SK-N-SH treated with all-trans-retinoic acid at 6 μM for 48 hours (cell line): ENCODE measurements at regions not wholly inside any gene's neighbourhood (a gene's known extent, or its start where the extent isn't known, plus 50 kb on each side); places are given as distances from the start of the nearest gene placed in this dataset.

Experiments
- ATAC-seq: fragments of 200-7000 bp; cut with Tn5 transposase; 3 replicates; pipeline ENCODE4 v1.9.1; 2020; ENCODE audit warnings: mild to moderate bottlenecking, moderate library complexity
- ARNTL ChIP-seq: fragments of 450-650 bp; formaldehyde crosslinking; IDR thresholded peaks from 2 replicates; pipeline ENCODE4 v1.5.0; 2020; ENCODE audit warnings: low read depth, mild to moderate bottlenecking, moderate library complexity, borderline replicate concordance
- BACH2 ChIP-seq: fragments of 250-450 bp; sonication (Bioruptor Pico); IDR thresholded peaks from 2 replicates; pipeline ENCODE4 v1.9.0; 2021; ENCODE audit warnings: mild to moderate bottlenecking, borderline replicate concordance
- CSDC2 ChIP-seq: fragments of 250-450 bp; sonication (Bioruptor Pico); IDR thresholded peaks from 2 replicates; pipeline ENCODE4 v1.5.0; 2020; ENCODE audit warnings: mild to moderate bottlenecking, moderate library complexity
- ESRRG ChIP-seq: fragments of 250-450 bp; sonication (Bioruptor Pico); IDR thresholded peaks from 2 replicates; pipeline ENCODE4 v1.6.1; 2021; ENCODE audit warnings: mild to moderate bottlenecking
- GLIS3 ChIP-seq: fragments of 250-450 bp; sonication (Bioruptor Pico); IDR thresholded peaks from 2 replicates; pipeline ENCODE4 v1.5.0; 2020; ENCODE audit warnings: mild to moderate bottlenecking, moderate library complexity
- ISL1 ChIP-seq: fragments of 250-450 bp; sonication (Bioruptor Pico); IDR thresholded peaks from 2 replicates; pipeline ENCODE4 v2.1.2; 2022; ENCODE audit warnings: mild to moderate bottlenecking, moderate library complexity
- OSR1 ChIP-seq: fragments of 250-450 bp; sonication (Bioruptor Pico); IDR thresholded peaks from 2 replicates; pipeline ENCODE4 v1.8.0; 2022; ENCODE audit warnings: moderate library complexity, mild to moderate bottlenecking, inconsistent platforms
- PPARA ChIP-seq: fragments of 250-450 bp; sonication (Bioruptor Pico); IDR thresholded peaks from 2 replicates; pipeline ENCODE4 v1.5.0; 2020; ENCODE audit warnings: mild to moderate bottlenecking, borderline replicate concordance
- RARB ChIP-seq: fragments of 250-450 bp; sonication (Bioruptor Pico); IDR thresholded peaks from 2 replicates; pipeline ENCODE4 v1.8.0; 2021; ENCODE audit warnings: mild to moderate bottlenecking, moderate library complexity
- SNAI2 ChIP-seq: fragments of 250-450 bp; sonication (Bioruptor Pico); IDR thresholded peaks from 2 replicates; pipeline ENCODE4 v1.5.0; 2020; ENCODE audit warnings: mild to moderate bottlenecking, moderate library complexity
- TCF4 ChIP-seq: fragments of 250-450 bp; sonication (Bioruptor Pico); IDR thresholded peaks from 2 replicates; pipeline ENCODE4 v1.8.0; 2021; ENCODE audit warnings: mild to moderate bottlenecking, moderate library complexity, borderline replicate concordance
- TOX ChIP-seq: fragments of 250-450 bp; sonication (Bioruptor Pico); IDR thresholded peaks from 2 replicates; pipeline ENCODE4 v1.8.0; 2021; ENCODE audit warnings: mild to moderate bottlenecking, moderate library complexity, borderline replicate concordance
- ZC3H10 ChIP-seq: fragments of 250-450 bp; sonication (Bioruptor Pico); IDR thresholded peaks from 2 replicates; pipeline ENCODE4 v1.5.1; 2021; ENCODE audit warnings: mild to moderate bottlenecking, moderate library complexity
- ZFP3 ChIP-seq: fragments of 250-450 bp; sonication (Bioruptor Pico); IDR thresholded peaks from 2 replicates; pipeline ENCODE4 v1.5.0; 2020; ENCODE audit warnings: mild to moderate bottlenecking, moderate library complexity
- ZNF565 ChIP-seq: fragments of 450-650 bp; formaldehyde crosslinking; conservative IDR thresholded peaks from 2 replicates; pipeline ENCODE4 v1.5.0; 2020; ENCODE audit warnings: low read depth, mild to moderate bottlenecking, moderate library complexity
- ZNF70 ChIP-seq: fragments of 450-650 bp; formaldehyde crosslinking; IDR thresholded peaks from 2 replicates; pipeline ENCODE4 v1.5.0; 2020; ENCODE audit warnings: mild to moderate bottlenecking, moderate library complexity
- ZNF8 ChIP-seq: fragments of 450-650 bp; formaldehyde crosslinking; IDR thresholded peaks from 2 replicates; pipeline ENCODE4 v1.5.0; 2020; ENCODE audit warnings: mild to moderate bottlenecking, moderate library complexity
- TF ChIP-seq, protein P1 (sequence below): fragments of 250-450 bp; sonication (Bioruptor Pico); IDR thresholded peaks from 2 replicates; pipeline ENCODE4 v1.5.0; 2020; ENCODE audit warnings: mild to moderate bottlenecking, moderate library complexity
- TF ChIP-seq, protein P2 (sequence below): fragments of 250-450 bp; sonication (Bioruptor Pico); IDR thresholded peaks from 2 replicates; pipeline ENCODE4 v1.5.1; 2020; ENCODE audit warnings: low read depth, mild to moderate bottlenecking, moderate library complexity
- TF ChIP-seq, protein P3 (sequence below): fragments of 250-450 bp; sonication (Bioruptor Pico); IDR thresholded peaks from 2 replicates; pipeline ENCODE4 v1.8.0; 2020; ENCODE audit warnings: mild to moderate bottlenecking, moderate library complexity, borderline replicate concordance
- TF ChIP-seq, protein P4 (sequence below): fragments of 250-450 bp; sonication (Bioruptor Pico); IDR thresholded peaks from 2 replicates; pipeline ENCODE4 v1.8.0; 2021; ENCODE audit warnings: low read depth, mild to moderate bottlenecking, moderate library complexity, borderline replicate concordance

DNA sequence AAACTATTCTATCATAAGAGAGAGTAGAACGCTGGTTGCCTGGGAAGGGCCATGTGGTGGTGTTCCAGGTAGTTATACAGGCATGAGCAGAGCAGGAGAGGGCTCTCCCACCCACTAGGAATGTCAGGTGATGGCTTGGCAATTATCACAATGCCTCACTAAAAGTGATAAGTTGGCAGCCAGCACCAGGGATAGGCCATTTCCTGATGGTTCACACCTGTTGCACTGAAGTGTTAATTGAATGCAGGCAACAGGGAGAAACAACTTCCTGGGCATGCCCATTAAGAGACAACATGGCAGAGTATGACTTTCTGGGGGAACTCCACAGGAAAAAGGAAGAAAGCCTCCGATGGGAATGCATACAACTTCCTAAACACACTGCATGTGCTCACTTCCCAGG, 593.2 kb downstream of the ELAVL2 start:
- ATAC-seq = no peak
- TF ChIP-seq, protein P1, sequence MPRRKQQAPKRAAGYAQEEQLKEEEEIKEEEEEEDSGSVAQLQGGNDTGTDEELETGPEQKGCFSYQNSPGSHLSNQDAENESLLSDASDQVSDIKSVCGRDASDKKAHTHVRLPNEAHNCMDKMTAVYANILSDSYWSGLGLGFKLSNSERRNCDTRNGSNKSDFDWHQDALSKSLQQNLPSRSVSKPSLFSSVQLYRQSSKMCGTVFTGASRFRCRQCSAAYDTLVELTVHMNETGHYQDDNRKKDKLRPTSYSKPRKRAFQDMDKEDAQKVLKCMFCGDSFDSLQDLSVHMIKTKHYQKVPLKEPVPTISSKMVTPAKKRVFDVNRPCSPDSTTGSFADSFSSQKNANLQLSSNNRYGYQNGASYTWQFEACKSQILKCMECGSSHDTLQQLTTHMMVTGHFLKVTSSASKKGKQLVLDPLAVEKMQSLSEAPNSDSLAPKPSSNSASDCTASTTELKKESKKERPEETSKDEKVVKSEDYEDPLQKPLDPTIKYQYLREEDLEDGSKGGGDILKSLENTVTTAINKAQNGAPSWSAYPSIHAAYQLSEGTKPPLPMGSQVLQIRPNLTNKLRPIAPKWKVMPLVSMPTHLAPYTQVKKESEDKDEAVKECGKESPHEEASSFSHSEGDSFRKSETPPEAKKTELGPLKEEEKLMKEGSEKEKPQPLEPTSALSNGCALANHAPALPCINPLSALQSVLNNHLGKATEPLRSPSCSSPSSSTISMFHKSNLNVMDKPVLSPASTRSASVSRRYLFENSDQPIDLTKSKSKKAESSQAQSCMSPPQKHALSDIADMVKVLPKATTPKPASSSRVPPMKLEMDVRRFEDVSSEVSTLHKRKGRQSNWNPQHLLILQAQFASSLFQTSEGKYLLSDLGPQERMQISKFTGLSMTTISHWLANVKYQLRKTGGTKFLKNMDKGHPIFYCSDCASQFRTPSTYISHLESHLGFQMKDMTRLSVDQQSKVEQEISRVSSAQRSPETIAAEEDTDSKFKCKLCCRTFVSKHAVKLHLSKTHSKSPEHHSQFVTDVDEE (CRISPR knock-in tag) = no peak

DNA sequence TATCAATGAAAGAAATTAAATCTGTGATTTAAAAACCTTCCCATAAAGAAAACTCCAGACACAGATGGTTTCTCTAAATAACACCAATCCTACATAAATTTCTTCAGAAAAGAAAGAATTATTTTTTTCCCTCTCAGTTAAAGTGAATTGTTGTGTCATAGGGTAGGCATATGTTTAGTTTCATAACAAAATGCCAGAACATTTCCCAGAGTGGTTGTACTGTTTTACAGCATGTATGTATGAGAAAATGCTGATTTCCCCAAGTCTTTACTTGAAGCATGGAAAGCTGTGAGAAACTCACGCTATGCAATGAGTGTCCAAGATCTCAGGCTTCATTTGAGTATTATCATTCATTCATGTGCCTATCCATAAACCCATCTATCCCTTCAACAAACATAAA, 582.5 kb downstream of the ELAVL2 start:
- TF ChIP-seq TOX (CRISPR knock-in tag) = no peak
- TF ChIP-seq, protein P2, sequence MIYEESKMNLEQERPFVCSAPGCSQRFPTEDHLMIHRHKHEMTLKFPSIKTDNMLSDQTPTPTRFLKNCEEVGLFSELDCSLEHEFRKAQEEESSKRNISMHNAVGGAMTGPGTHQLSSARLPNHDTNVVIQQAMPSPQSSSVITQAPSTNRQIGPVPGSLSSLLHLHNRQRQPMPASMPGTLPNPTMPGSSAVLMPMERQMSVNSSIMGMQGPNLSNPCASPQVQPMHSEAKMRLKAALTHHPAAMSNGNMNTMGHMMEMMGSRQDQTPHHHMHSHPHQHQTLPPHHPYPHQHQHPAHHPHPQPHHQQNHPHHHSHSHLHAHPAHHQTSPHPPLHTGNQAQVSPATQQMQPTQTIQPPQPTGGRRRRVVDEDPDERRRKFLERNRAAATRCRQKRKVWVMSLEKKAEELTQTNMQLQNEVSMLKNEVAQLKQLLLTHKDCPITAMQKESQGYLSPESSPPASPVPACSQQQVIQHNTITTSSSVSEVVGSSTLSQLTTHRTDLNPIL = no peak
- no peak for TF ChIP-seq GLIS3 (CRISPR knock-in tag)
- no peak for TF ChIP-seq ZFP3 (CRISPR knock-in tag)
- no peak for TF ChIP-seq ESRRG (CRISPR knock-in tag)
- TF ChIP-seq, protein P1 (CRISPR knock-in tag) = no peak
- TF ChIP-seq, protein P3, sequence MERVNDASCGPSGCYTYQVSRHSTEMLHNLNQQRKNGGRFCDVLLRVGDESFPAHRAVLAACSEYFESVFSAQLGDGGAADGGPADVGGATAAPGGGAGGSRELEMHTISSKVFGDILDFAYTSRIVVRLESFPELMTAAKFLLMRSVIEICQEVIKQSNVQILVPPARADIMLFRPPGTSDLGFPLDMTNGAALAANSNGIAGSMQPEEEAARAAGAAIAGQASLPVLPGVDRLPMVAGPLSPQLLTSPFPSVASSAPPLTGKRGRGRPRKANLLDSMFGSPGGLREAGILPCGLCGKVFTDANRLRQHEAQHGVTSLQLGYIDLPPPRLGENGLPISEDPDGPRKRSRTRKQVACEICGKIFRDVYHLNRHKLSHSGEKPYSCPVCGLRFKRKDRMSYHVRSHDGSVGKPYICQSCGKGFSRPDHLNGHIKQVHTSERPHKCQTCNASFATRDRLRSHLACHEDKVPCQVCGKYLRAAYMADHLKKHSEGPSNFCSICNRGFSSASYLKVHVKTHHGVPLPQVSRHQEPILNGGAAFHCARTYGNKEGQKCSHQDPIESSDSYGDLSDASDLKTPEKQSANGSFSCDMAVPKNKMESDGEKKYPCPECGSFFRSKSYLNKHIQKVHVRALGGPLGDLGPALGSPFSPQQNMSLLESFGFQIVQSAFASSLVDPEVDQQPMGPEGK (CRISPR knock-in tag) = no peak
- TF ChIP-seq TCF4 (CRISPR knock-in tag) = no peak
- TF ChIP-seq BACH2 (CRISPR knock-in tag) = no peak
- TF ChIP-seq ZNF565 (CRISPR knock-in tag) = no peak
- TF ChIP-seq ARNTL = no peak
- TF ChIP-seq, protein P4, sequence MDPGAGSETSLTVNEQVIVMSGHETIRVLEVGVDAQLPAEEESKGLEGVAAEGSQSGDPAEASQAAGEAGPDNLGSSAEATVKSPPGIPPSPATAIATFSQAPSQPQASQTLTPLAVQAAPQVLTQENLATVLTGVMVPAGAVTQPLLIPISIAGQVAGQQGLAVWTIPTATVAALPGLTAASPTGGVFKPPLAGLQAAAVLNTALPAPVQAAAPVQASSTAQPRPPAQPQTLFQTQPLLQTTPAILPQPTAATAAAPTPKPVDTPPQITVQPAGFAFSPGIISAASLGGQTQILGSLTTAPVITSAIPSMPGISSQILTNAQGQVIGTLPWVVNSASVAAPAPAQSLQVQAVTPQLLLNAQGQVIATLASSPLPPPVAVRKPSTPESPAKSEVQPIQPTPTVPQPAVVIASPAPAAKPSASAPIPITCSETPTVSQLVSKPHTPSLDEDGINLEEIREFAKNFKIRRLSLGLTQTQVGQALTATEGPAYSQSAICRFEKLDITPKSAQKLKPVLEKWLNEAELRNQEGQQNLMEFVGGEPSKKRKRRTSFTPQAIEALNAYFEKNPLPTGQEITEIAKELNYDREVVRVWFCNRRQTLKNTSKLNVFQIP (CRISPR knock-in tag) = no peak
- no peak for TF ChIP-seq PPARA
- TF ChIP-seq ISL1 = no peak
- TF ChIP-seq CSDC2 (CRISPR knock-in tag) = no peak
- TF ChIP-seq OSR1 (CRISPR knock-in tag) = no peak
- no peak for TF ChIP-seq ZC3H10 (CRISPR knock-in tag)
- no peak for ATAC-seq

DNA sequence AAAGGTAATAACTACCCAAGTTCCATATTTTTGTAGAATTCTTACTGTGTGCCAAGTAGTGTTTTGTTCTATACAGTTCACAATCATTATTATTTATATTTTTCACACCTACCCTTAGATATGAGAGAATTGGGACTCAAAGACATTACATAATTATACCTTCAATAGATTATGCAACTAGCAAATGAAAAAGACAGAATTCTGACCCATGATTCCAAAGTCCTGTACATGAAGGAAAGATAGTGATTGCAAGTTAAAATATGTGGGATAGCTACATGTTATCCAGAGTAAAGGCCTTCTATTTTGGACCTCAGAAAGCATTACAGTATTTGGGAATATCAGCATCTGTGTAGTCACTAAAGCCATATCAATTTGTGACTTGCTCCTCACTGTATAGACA, 581.0 kb downstream of the ELAVL2 start:
- ATAC-seq = no peak
- no peak for TF ChIP-seq SNAI2 (CRISPR knock-in tag)
- no peak for TF ChIP-seq RARB (CRISPR knock-in tag)
- no peak for TF ChIP-seq TOX (CRISPR knock-in tag)
- TF ChIP-seq ZFP3 (CRISPR knock-in tag) = no peak
- no peak for TF ChIP-seq PPARA
- no peak for TF ChIP-seq OSR1 (CRISPR knock-in tag)
- no peak for TF ChIP-seq ZNF8
- TF ChIP-seq BACH2 (CRISPR knock-in tag) = no peak
- TF ChIP-seq ISL1 = no peak
- TF ChIP-seq TCF4 (CRISPR knock-in tag) = no peak
- TF ChIP-seq, protein P4 (CRISPR knock-in tag) = no peak
- no peak for TF ChIP-seq ZNF70 (CRISPR knock-in tag)
- TF ChIP-seq GLIS3 (CRISPR knock-in tag) = no peak
- no peak for TF ChIP-seq ARNTL
- TF ChIP-seq ESRRG (CRISPR knock-in tag) = no peak
- no peak for TF ChIP-seq ZNF565 (CRISPR knock-in tag)
